ENCODE measurements at regions not wholly inside any gene's neighbourhood (a gene's known extent, or its start where the extent isn't known, plus 50 kb on each side); places are given as distances from the start of the nearest gene placed in this dataset.
A peak's percentile ranks its signal among the peaks of the same experiment; 100 is the strongest.

DNA sequence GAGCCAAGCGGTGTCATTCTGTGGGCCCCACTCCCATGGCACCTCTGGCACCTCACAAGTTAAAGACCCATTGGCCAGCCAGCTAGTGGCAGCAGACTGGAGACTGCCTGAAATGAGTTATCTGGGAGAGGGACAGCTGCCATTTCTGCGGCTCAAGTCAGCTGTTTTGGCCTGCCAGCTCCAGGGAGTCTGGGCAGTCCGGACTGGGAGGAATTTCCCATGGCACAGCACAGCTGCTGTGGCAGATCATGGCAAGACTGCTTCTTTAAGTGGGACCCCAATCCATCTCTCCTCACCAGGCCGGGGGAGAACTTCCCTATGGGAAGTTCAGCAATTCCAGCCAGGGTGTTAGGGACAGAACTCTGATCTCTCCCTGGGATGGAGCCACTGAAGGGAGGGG, 2187.6 kb upstream of the CELF4 start:
- no peak for DNase-seq

DNA sequence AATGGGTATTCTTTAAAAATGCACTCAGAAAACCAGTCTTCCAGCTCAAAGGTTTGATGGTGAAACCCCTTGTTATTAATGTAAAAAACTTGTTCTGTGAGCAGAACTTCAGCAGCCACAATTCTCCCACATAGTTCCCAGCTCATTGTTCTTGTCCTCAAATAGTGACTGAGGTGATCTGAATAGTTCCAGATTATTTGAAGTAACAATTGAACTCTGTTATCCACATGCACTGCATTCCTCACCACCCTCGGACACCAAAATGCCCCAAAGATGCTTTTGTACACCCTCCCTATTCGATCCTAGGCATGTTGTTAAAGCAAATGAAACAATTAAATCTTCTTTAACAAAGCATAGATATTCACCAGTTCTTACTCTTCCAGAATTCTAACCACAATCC, 2186.8 kb upstream of the CELF4 start:
- no peak for DNase-seq

DNA sequence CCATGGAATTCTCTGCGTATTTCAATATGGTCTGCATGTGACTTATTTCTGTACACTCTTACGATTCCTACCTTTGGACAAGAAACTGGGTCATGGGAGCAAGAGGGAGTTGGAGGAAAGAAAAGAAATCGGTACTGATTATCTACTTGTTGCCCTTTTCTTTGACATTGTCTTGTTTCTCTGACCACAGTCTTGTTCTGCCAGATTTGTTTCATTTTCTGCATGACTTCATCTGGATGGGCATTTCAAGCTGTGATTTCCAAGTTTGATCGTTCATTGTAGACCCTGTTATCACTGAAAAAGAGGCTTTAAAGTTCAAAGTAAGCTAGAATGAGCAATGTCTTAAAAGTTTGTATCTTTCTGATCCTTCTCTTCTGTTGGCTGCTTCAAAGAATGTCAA, 2186.3 kb upstream of the CELF4 start:
- no peak for DNase-seq

DNA sequence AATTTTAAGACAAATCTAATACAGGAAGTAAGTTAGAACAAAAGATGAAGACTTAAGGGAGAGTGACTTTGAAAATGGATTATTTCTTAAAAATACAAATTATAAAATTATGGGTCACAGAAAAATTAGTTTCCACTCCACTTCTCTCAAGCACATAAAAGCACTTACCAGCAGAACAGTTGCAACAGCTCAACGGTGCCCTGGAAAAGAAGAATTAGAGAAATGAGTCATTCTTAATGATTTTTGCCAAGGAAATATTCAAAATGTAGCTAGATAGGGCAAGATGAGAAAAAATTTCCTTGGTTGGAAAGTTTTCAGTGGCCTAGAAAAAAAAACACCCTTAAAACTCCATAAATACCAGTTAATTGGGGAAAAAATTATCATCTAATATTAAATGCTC, 2185.6 kb upstream of the CELF4 start:
- DNase-seq = no peak

DNA sequence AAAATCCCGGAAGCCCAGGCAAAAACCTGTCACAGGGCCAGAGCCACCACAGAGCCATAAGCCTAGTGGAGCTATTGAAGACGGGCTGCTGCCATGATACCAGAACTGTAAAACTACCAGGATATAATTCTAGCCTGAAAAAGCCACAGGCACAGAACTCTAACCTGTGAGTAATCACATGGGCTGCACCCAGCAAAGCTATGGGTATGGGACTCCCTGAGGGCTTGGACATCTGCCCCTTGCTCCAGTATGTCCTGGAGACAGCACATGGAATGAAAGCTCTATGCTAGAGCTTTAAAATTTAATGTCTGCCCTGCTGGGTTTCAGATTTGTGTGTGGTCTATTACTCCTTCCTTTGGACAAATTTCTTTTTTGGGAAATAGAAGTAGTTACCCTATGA, 2183.6 kb upstream of the CELF4 start:
- no peak for DNase-seq

DNA sequence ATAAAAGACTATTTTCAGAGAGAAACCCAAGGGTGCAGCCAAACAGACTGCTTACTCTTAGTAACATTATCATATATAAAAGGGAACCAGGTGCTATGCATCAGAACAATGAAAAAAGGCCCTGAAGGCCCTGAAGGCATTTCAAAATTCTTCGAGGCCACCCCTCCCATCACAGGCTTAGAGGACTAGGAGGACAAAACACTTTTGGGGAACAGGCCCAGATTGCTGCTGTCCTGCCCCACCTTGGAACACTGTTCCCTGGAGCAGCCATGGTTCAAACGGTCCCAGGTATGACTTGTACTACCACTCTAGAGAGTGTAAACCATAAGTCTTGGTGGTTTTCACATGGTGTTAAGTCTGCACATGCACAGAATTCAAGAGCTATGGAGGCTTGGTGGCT, 2183.1 kb upstream of the CELF4 start:
- DNase-seq = no peak

DNA sequence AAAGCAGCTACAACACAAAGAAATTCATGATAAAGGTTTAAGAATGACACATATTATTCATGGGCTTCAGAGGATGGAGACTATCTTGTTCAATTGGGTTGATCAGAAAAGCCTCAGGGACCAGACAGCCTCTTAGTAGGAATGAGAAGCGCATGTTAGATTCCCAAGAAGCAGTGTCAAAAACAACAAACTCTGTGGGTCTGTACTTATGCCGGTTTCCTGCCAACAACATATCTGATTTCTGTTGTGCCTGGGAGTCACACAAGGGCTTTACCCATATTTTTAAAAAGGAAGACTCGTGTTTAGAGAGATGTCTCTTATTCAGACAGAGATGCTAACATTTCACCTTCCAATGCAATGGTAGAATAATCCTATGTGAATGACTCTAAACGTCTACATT, 2180.6 kb upstream of the CELF4 start:
- no peak for DNase-seq

DNA sequence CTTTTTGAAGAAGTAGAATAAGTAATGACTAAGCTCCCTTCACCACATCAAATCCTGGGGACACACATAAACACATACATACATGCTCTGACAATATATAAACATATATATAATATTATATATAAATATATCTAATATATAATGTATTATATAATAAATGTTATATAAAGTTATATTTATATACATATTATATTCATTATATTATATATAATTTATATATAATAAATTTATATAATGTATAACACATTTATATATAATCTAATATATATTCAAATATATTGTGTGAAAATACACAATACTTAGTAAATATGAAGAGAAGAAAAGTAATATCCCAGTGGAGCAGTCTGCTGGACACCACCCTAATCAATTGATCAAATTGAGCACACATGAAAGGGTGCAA, 2177.9 kb upstream of the CELF4 start:
- DNase-seq = no peak

DNA sequence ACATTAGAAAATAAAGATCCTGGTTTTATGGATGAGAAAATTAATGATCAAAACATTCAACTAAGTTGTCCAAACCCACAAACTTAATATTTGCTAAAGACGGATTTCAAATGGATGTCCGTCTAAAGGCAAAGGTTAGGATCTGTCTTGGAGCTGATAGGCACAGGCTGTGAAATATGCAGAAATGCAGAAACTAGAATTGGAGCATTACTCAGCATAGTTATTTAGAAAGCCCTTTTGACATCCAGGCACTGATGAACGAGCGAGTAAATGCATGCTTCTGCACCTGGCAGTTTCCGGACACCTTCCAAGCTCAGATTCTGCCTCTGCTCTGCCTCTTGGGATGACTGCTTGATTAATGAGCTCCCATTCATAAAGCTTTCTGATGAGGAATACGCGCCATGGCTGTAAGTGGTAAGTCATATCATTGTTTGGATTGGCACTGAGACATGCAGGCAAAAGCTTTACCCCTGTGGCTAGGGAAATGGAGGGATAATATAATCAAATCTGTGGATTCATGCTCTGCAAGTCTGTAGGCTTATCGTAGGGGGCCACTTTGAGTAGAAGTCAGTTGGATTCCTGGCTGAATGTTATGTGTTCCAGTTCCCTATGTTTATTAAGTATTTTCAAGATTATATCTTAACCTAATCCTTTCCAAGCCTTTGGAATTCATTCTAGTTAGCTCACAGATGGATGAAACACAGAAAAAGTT, 2176.3 kb upstream of the CELF4 start:
- no peak for DNase-seq

DNA sequence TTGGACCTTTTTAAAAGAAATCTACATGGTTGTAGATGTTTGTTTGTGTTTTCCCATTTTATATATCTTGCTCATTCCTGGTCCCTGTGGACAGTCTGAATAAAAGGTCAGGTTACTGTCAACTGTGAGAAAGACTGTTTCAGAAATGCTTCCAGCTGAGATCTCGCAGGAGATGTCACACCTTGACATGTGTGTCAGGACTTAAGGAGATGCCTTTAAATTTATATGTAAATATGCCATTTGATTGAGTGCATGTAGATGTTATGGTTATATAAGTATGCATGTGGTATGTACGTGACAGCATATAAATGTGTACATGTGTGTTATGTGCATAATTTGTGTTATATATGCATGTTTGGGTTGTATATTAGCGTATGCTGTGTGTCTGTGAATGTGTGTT, 2172.3 kb upstream of the CELF4 start:
- no peak for DNase-seq

DNA sequence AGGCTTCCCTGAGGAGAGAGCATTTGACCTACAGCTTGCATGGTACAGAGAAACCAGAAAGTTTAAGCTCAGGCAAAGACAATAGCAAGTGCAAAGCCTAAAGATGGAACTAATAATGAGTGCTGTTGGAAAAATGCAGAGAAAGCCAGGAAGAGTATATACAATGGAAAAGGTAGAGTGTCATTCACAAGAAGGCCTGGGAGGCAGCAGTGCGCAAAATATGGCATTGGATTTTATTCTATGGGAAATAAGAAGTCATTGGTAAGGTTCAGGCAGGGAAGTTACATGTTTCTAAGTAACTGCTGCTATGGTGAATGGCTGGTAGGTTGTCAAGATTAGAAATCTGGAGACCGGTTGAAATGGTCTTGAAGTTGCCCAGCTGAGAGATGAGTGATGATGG, 2167.3 kb upstream of the CELF4 start:
- DNase-seq = peak; percentile 8

DNA sequence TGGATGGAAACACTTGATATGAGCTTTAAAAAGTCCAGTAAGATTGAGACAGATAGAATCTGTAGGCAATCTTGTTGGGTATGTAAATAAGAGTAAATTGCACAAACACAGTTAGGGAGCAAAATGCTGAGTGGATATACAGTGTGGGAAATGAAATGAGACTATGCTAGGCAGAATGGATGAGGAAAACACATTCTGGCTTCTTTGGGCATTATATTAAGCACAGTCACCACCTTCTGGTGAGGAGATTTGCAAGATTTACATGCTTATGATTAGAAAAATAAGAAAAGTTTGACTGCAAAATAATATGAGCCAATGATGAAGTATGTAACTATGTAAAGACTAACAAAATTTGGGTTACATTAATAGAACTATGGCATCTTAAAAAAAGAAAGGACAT, 2165.0 kb upstream of the CELF4 start:
- no peak for DNase-seq

DNA sequence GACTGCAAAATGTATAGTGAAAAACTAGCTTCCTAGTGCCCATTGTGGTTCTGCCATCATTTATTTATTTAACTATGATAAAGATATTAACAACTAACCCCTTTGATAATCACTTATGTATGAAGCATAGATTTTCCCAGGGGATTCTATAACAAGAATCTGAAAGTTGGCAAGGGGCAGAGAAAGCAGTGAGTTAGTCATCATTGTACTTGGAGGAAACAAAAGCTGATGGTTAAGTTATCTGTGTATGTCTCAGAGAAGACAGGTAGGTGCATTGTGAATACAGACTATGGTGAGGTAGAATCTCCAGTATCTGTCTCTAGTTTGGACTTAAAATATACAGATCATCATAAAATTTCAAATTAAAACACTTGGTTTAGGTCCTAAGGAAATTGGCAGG, 2159.1 kb upstream of the CELF4 start:
- no peak for DNase-seq

DNA sequence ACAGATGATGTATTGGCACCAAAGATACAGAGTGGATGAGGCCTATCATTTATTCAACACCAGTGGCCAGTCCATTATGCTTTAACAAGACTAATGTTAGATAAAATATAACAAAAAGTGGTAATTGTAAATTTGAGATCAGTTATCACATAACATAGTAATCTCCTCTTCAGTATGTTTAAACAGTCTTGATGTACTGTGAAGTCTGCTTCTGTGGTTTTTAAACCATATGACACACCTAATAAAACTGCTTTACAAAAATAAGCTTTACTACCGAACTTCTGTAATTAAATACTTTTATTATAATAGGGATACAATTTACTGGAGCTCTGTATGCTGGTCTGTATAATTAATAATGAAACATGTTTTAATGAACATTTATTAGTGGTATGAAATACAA, 2156.1 kb upstream of the CELF4 start:
- DNase-seq = no peak

DNA sequence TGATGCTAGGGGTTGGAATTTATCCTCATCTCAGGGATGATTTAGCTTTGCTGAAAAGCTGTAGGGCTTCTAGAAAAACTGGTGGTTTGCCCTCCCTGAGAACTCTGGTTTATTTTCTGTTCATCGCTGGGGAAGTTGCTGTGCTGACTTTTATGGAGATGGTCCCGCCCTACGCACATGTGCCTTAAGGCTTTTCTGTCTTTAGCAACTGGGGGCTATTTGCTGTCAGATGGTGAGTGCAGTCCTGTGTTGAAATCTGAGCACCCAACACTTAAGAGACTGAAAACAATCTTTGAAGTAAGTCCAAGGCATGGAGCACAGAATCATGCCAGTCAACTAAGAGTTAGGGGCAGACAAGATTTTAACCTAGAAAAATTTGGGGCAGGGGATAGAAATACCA, 2148.4 kb upstream of the CELF4 start:
- no peak for DNase-seq

DNA sequence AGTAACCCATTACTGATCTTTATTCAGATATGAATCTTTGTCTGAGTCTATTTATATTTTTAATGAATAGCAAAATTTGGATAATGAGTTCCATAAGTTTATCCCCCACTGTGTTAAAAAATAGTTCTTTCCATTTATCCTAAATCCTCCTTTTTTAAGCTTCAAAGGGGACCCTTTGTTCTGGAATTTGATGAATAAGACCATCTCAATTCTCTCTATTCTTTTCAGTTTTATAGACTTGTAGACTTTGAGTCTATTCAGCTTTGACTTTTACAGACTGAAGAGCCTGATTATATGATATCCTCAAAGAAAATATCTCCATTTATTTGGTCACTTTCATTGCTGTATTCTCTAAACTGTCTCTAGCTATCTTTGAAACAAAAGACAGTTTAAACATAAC, 2146.1 kb upstream of the CELF4 start:
- DNase-seq = no peak

DNA sequence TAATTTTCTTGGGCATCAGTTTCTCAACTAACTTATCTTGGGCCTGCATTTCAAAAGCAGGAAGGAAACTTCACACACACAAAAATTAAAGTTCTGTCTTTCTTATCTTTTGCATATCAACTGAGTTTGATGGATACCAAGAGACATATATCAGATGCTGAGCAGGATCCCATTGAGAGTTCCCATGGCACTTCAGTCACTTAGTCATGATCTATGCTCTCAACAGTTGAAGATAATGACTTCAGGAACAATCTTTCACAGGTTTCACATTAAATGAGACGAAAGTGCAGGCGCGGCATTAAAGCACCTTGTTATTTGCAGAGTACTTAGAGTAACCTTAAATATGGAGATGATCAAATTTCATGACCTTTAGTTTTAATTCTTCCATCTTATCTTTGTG, 2139.8 kb upstream of the CELF4 start:
- no peak for DNase-seq

DNA sequence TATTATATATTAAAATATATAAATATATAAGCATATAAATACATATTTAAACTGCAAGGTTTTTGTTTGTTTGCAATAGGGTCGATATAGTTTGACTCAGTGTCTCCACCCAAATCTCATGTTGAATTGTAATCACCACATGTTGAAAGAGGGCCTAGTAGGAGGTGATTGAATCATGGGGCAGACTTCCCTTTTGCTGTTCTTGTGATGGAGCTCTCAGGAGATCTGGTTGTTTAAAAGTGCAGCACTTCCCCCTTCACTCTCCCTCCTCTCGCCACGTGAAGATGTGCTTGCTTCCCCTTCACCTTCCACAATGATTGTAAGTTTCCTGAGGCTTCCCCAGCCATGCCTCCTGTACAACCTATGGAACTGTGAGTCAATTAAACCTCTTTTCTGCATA, 2137.3 kb upstream of the CELF4 start:
- DNase-seq = no peak

DNA sequence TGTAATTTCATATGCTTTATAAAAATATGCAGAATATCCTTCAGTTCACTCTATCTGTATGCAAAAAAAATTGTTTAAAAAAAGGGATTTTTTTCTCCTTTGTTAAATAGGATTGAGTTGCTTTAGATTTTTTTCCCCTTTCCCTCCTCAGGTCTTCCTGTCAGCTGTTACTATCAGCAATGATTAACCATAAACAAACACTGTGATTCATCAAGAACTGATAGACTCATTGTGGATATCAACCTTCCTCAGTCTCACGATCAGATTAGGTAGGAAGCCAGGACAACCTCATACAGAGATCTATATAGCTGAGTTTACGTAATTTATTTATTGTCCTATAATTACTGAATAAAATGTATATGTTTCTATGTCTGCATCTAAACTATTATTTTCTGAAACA, 2136.2 kb upstream of the CELF4 start:
- DNase-seq = no peak

DNA sequence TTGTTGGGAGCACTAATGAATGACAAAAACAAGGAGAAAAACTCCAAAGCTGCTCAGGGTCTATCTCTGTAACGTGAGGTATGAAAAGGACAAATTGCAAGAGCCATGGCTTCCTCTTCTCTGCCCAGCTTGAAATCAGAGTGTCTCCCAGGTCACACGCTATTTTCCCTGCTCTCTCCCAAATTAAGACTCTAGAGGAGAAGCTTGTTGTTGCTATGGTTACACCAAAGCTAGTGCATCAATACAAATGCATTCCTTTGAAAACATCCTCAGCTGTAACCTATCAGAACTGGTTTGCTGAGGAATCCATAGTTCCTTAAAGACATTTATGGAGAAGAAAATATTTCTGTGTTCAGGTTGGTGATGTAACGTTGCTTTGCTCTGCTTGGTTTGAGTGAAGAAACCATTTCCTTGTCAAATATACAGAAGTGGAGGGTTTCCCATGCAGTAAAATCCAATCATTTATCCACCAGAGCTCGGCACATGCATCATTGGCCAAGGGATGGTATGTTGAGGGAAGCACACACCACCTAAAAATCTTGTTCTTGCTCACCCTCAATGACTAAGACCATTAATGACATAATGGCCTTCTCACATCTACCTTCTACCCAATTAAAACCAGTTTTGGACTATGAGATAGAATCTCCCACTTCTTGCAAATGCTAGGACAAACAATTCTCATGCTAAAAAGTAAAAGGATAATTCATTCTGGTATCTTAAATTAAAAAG, 2135.6 kb upstream of the CELF4 start:
- DNase-seq = no peak

DNA sequence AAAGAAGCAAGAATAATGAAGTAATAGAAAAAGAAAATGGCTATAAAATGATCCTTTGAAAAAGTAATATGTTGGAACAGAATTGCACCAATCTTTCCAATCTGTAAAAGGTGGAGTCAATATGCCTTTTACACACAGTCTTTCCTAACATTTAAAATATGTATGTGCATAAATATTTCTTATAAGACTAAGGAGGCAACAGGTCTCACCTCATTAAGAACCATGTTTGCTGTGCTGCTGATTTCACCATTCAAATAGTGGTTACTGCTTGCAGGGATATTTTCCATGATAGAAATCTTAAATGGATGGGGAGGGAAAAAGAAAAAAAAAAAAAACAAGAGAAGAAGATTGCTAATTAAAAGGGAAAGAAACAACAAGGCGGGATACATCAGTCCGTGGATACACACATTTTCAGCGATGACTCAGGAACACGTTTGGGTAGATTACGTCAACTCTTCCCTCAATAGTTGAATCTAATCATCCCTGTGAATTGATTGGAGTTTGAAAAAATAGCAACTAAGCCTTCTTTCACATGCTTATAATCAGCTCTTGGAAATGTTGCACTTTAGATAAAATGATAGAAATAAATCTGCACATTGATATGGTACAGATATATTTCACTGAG, 2133.9 kb upstream of the CELF4 start:
- no peak for DNase-seq

DNA sequence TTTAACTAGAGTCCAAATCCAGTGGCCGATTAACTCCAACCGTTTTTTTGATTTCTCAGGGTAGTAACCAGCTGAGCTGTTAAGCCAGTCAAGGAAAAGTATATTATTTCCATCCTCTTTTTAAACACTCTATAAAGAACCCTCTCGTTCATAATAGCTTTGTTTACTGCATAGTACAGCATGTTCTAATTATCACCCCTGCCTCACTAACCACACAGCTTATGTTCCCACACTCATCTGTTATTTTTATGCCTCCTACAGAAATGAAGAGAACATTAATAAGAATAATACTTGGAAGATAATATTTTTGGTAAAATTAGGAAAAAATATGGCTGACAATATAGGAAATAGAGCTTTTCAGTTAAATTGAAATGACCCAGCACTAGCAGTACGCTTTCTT, 2132.8 kb upstream of the CELF4 start:
- DNase-seq = no peak

DNA sequence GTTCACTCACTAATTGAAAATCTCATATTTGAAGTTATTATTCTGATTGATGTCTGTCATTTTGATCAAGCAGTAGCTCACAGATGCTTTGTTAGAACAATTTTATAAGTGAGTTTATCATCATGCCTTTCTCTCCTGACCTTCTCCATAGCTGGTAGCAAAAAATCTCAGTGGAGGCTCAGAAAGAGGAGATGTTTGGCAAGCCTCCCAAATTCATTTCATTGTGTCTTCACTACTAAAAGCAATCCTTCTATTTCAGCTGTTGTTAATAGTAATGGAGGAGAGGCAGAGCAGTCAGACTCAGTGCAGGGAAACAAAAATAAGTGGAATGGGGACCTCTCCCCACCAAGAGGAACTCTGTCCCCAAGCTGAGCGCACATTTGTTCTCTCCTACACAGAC, 2127.8 kb upstream of the CELF4 start:
- no peak for DNase-seq

DNA sequence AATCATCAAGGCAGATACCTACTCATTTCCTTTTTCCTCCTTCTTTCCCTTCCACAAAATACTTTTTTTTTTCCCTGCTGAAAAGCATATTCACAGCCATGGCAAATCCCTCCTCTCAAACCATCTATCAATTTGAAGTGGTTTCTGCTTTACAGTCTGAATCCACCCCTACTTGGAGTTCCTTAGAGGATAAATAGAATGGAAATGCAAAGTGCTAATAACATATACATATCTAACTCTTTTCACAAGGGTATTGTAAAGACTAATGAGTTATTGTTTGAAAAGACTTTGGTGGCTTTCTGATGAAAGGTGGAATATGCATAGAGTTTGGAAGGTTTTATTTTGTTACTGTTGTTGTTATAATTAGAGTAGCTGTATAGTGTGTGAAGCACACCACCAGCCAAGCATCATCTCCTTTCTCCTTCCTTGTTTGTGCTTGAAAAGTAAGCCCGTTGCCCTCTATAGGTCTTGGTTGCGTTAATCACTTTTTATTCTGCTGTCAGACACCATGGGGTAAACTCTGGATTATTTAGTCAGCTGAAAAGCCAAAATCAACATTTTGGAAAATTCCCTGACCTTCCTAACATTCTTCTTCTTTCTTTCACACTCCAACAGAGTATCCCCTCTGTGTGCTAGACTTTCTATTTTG, 2126.9 kb upstream of the CELF4 start:
- no peak for DNase-seq

Measured in hematopoietic multipotent progenitor cell treated with erythropoietin and hydrocortisone succinate and interleukin-3 and kit ligand, for 8 days (in vitro differentiated cells).